ENCODE measurements at regions not wholly inside any gene's neighbourhood (a gene's known extent, or its start where the extent isn't known, plus 50 kb on each side); places are given as distances from the start of the nearest gene placed in this dataset.
"Not testable (repeated sequence)": the region's sequence is repeated elsewhere in the genome, so short reads cannot be mapped to it uniquely, and the experiment has no call there.

- no peaks in the 10 kb centered on the region for H3K4me1 ChIP-seq (ENCODE audit: insufficient read depth, low read length)
- no peak overlapping the region for H3K4me3 Mint-ChIP-seq (ENCODE audit: unreplicated experiment)
- TF ChIP-seq EZH2 (IDR thresholded peaks at IDR 0.05; ENCODE audit: insufficient read depth, low read length) (no peak), CTCF (IDR thresholded peaks at IDR 0.05; ENCODE audit: insufficient read depth, low read depth, low read length) (no peak)
- no peaks in the 10 kb centered on the region for H3K36me3 Mint-ChIP-seq (ENCODE audit: low read depth, unreplicated experiment)
- FAIRE-seq (no peak), DNase-seq (ENCODE audit: low read depth) (no peak)
- no peaks in the 10 kb centered on the region for H4K20me1 ChIP-seq (ENCODE audit: insufficient read depth, low read length)
- peaks cover 4% of the 10 kb centered on the region for H3K27me3 Mint-ChIP-seq (ENCODE audit: low read depth, unreplicated experiment)
- no peak overlapping the region for H3K27ac ChIP-seq (ENCODE audit: low read depth, low read length)
- H3K4me2 ChIP-seq (ENCODE audit: low read length): no peak overlapping the region
- H3K4me3 ChIP-seq (ENCODE audit: insufficient read depth, low read depth, low read length): no peak overlapping the region
- no peaks in the 10 kb centered on the region for H3K4me1 Mint-ChIP-seq (ENCODE audit: low read depth, unreplicated experiment)
- H3K27me3 ChIP-seq (ENCODE audit: insufficient read depth, low read length): no peaks in the 10 kb centered on the region
- peaks cover 2% of the 10 kb centered on the region for H3K9me3 ChIP-seq (ENCODE audit: insufficient read depth, low read depth, low read length)
- H3K27ac Mint-ChIP-seq (ENCODE audit: unreplicated experiment): no peak overlapping the region
- peaks cover 17% of the 10 kb centered on the region for H3K9me3 Mint-ChIP-seq (ENCODE audit: unreplicated experiment)
- no peak overlapping the region for H2AFZ ChIP-seq (ENCODE audit: low read depth, low read length)
- H3K36me3 ChIP-seq (ENCODE audit: insufficient read depth, low read length): no peaks in the 10 kb centered on the region
- no peak overlapping the region for H3K9ac ChIP-seq (ENCODE audit: low read length)
- no peaks in the 10 kb centered on the region for H3K79me2 ChIP-seq (ENCODE audit: insufficient read depth, low read length)
Observed at GRCh38 chr5:42317575-42317974, 105.7 kb upstream of the GHR start.

- H3K27me3 ChIP-seq (ENCODE audit: insufficient read depth, low read length); FAIRE-seq: not testable (repeated sequence)
- H3K9me3 Mint-ChIP-seq (ENCODE audit: unreplicated experiment): peaks cover 15% of the 10 kb centered on the region
Observed at GRCh38 chr5:42319546-42319945, 103.7 kb upstream of the GHR start.

GRCh38 chr5:42321785-42322184, 101.5 kb upstream of the GHR start:
- Histone ChIP-seq H2AFZ (ENCODE audit: low read depth, low read length) (no peak overlapping the region), H3K79me2 (ENCODE audit: insufficient read depth, low read length) (no peaks in the 10 kb centered on the region), H3K9ac (ENCODE audit: low read length) (no peak overlapping the region), H3K4me3 (ENCODE audit: insufficient read depth, low read depth, low read length) (no peak overlapping the region), H3K36me3 (ENCODE audit: insufficient read depth, low read length) (no peaks in the 10 kb centered on the region), H3K27me3 (ENCODE audit: insufficient read depth, low read length) (no peaks in the 10 kb centered on the region), H3K4me2 (ENCODE audit: low read length) (no peak overlapping the region), H4K20me1 (ENCODE audit: insufficient read depth, low read length) (no peaks in the 10 kb centered on the region), H3K27ac (ENCODE audit: low read depth, low read length) (no peak overlapping the region), H3K9me3 (ENCODE audit: insufficient read depth, low read depth, low read length) (peaks cover 2% of the 10 kb centered on the region), H3K4me1 (ENCODE audit: insufficient read depth, low read length) (no peaks in the 10 kb centered on the region)
- Mint-ChIP-seq H3K9me3 (ENCODE audit: unreplicated experiment) (peaks cover 13% of the 10 kb centered on the region), H3K4me1 (ENCODE audit: low read depth, unreplicated experiment) (no peaks in the 10 kb centered on the region), H3K27me3 (ENCODE audit: low read depth, unreplicated experiment) (no peaks in the 10 kb centered on the region), H3K36me3 (ENCODE audit: low read depth, unreplicated experiment) (no peaks in the 10 kb centered on the region), H3K27ac (ENCODE audit: unreplicated experiment) (no peak overlapping the region), H3K4me3 (ENCODE audit: unreplicated experiment) (no peak overlapping the region)
- FAIRE-seq (no peak), DNase-seq (ENCODE audit: low read depth) (no peak)
- no peak for TF ChIP-seq CTCF (IDR thresholded peaks at IDR 0.05; ENCODE audit: insufficient read depth, low read depth, low read length)
- no peak for TF ChIP-seq EZH2 (IDR thresholded peaks at IDR 0.05; ENCODE audit: insufficient read depth, low read length)

More at GRCh38 chr5:42319546-42319945, 103.7 kb upstream of the GHR start:
- H3K36me3 Mint-ChIP-seq (ENCODE audit: low read depth, unreplicated experiment); DNase-seq (ENCODE audit: low read depth); H4K20me1 ChIP-seq (ENCODE audit: insufficient read depth, low read length); H3K9ac ChIP-seq (ENCODE audit: low read length); H3K4me1 ChIP-seq (ENCODE audit: insufficient read depth, low read length); H3K27ac Mint-ChIP-seq (ENCODE audit: unreplicated experiment); H3K9me3 ChIP-seq (ENCODE audit: insufficient read depth, low read depth, low read length); H3K4me1 Mint-ChIP-seq (ENCODE audit: low read depth, unreplicated experiment); H3K4me3 ChIP-seq (ENCODE audit: insufficient read depth, low read depth, low read length); H3K4me2 ChIP-seq (ENCODE audit: low read length); H2AFZ ChIP-seq (ENCODE audit: low read depth, low read length); H3K36me3 ChIP-seq (ENCODE audit: insufficient read depth, low read length); H3K27me3 Mint-ChIP-seq (ENCODE audit: low read depth, unreplicated experiment); H3K79me2 ChIP-seq (ENCODE audit: insufficient read depth, low read length); H3K27ac ChIP-seq (ENCODE audit: low read depth, low read length); H3K4me3 Mint-ChIP-seq (ENCODE audit: unreplicated experiment): not testable (repeated sequence)

All from astrocyte (in vitro differentiated cells and primary cell).